T-helper 2 cell treated with Interferon-gamma antibody and Interleukin-4, amounts not matched to agents 5 μg/mL and 100 μg/mL, for 36 hours (primary cell): ENCODE measurements at regions not wholly inside any gene's neighbourhood (a gene's known extent, or its start where the extent isn't known, plus 50 kb on each side); places are given as distances from the start of the nearest gene placed in this dataset.

ENCODE experiments used
- DNase-seq: peaks from one replicate; pipeline ENCODE4 v3.0.0; 2021; ENCODE audit warnings: low spot score
- H3K27ac Mint-ChIP-seq: one replicate; pipeline ENCODE4 v1.8.0; 2021; ENCODE audit warnings: mild to moderate bottlenecking, mixed read lengths
- H3K27me3 Mint-ChIP-seq: one replicate; pipeline ENCODE4 v1.8.0; 2021; ENCODE audit warnings: low read depth, mixed read lengths
- H3K36me3 Mint-ChIP-seq: one replicate; pipeline ENCODE4 v1.8.0; 2021; ENCODE audit warnings: low read depth, mixed read lengths
- H3K4me1 Mint-ChIP-seq: one replicate; pipeline ENCODE4 v1.8.0; 2021; ENCODE audit warnings: low read depth, mixed read lengths
- H3K4me3 Mint-ChIP-seq: one replicate; pipeline ENCODE4 v1.8.0; 2022; ENCODE audit warnings: mild to moderate bottlenecking, moderate library complexity, mixed read lengths
- H3K9me3 Mint-ChIP-seq: one replicate; pipeline ENCODE4 v1.8.0; 2021; ENCODE audit warnings: mixed read lengths

DNA sequence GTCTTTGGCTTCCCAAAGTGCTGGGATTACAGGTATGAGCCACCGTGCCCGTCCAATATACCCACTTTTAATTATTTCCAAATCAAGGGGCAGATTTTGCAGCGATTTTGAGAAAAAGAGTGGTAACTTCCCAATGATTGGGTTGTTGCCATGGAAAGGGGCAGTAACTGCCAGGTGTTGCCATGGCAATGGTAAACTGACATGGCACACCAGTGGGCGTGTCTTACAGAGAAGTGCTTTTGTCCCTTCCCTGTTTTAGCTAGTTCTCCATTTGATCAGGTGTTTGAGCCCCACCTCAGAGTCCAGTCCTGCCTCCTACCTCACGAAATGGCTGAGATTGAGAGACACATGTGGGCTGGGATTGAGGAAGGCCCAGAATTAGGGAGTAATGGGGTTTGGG lies 86.3 kb upstream of the IER5L start:
- Mint-ChIP-seq H3K9me3 (no peaks in the 10 kb centered on the region), H3K4me3 (no peak overlapping the region), H3K27ac (no peak overlapping the region), H3K36me3 (no peaks in the 10 kb centered on the region), H3K4me1 (peaks cover 25% of the 10 kb centered on the region), H3K27me3 (peaks cover 2% of the 10 kb centered on the region)
- no peak for DNase-seq

DNA sequence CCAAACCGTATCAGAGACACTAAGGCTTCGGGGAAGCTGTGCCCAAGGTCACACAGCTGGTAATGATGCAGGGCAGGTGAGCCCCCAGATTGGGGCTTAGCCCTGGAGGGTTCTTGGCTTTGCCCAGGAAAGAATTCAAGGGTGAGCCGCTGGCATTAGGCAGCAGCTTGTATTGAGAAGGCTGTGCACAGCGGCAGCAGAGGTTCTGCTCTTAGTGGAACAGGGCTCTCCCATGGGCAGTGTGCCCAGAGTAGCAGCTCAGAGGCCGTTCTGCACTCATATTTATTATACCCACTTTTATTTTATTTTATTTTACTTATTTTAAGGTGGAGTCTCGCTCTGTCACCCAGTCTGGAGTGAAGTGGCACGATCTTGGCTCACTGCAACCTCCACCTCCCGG lies 85.8 kb upstream of the IER5L start:
- H3K27me3 Mint-ChIP-seq: peaks cover 2% of the 10 kb centered on the region

DNA sequence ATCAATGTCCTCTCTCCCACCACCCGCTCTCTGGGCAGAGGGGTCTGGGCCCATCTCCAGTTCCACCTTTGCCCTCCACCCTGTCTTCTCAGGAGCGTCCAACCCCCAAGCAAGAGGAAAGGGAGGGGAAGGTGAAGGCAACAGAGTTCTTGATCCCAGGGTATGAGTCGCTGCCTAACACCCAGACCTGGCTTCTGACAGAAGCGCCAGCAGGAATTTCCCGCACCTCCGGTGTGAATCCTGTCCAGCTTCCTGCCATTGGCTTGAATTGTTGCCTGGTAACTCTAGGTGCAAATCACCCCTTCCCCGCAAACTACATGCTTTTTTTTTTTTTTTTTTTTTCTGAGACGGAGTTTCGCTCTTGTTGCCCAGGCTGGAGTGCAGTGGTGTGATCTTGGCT lies 84.2 kb upstream of the IER5L start:
- Mint-ChIP-seq H3K4me3 (peak overlapping the region; percentile 48), H3K27ac (peak overlapping the region; percentile 58), H3K4me1 (peaks cover 25% of the 10 kb centered on the region), H3K27me3 (peaks cover 2% of the 10 kb centered on the region), H3K36me3 (no peaks in the 10 kb centered on the region), H3K9me3 (no peaks in the 10 kb centered on the region)
- no peak for DNase-seq

More for the DNA sequence above, 85.8 kb upstream of the IER5L start:
- peaks cover 26% of the 10 kb centered on the region for H3K4me1 Mint-ChIP-seq
- no peak overlapping the region for H3K4me3 Mint-ChIP-seq
- no peak overlapping the region for H3K27ac Mint-ChIP-seq
- no peaks in the 10 kb centered on the region for H3K36me3 Mint-ChIP-seq
- no peak for DNase-seq
- no peaks in the 10 kb centered on the region for H3K9me3 Mint-ChIP-seq

DNA sequence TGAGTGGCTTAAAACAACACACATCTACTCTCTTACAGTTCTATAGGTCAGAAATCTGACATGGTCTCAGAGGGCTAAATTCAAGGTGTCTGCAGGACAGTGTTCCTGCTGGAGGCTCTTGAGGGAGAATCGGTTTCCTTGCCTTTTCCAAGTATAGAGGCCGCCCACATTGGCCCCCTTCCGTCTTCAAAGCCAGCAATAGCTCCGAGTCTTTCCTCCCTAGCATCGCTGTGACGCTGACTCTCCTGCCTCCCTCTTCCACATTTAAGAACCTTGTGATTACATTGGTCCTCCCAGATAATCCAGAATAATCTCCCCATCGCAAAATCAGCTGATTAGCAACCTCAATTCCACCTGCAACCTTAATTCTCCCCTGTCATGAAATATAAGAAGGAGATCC lies 81.3 kb upstream of the IER5L start:
- peak overlapping the region; percentile 59 for H3K4me3 Mint-ChIP-seq
- H3K27me3 Mint-ChIP-seq: peaks cover 11% of the 10 kb centered on the region
- no peak overlapping the region for H3K27ac Mint-ChIP-seq
- DNase-seq: no peak
- H3K4me1 Mint-ChIP-seq: peaks cover 23% of the 10 kb centered on the region
- no peaks in the 10 kb centered on the region for H3K36me3 Mint-ChIP-seq
- H3K9me3 Mint-ChIP-seq: no peaks in the 10 kb centered on the region

DNA sequence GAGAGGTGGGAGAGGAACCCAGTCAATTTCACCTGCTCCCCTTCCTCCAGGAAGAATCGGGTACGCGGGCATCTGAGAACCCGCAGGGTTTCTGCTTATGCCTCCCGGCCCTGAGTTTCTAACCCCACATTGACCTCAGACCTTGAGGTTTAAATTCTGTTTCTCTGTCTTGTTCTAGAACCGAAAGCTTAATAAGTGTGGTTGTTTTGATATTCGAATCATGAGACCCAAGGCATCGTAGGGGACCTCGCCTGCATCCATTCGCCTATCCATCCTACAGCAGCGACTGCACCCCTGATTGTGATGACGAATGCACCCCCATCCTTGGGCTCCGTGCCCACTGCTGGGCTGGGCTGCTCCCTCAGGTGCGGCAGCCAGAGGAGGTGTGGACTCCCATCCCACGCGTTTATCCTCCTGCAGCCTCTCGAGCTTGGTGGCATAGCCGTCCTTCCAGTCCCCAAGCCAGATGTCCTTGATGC lies 80.8 kb upstream of the IER5L start:
- Mint-ChIP-seq H3K4me3 (peak overlapping the region; percentile 59), H3K36me3 (no peaks in the 10 kb centered on the region), H3K4me1 (peaks cover 23% of the 10 kb centered on the region), H3K27me3 (peaks cover 11% of the 10 kb centered on the region), H3K9me3 (no peaks in the 10 kb centered on the region), H3K27ac (peak overlapping the region; percentile 8)
- DNase-seq: no peak

DNA sequence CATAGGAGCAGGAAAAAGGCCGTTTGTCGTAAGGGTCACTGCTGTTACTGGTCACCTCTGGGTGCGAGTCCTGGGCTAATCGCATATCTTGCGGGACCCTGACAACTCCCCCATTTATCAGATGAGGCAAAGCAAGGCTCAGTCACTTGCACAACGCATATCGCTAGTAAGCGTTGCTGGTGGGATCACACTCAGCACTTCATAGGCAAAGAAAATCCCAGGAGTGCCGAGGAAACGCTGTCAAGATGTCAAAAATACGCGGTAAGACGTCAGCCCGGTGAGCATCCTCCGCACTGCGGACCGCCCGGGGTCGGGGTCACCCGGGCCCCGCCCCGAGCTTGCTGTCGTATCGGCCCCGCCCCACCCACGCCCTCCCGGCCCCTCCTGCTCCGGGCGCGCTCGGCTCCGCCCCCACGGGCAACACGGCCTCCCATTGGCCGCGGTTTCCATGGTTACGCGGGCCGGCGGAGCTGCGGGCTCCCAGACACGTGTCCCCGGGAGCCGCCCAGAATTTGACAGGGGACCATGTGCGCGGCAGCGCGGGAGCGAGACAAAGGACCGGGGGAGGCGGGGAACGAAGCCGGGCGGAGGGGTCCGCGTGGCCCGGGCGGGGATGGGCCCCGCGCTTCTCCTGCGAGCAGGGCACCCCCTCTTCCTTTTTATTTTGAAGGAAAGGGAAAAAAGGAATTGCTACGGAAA lies 80.2 kb upstream of the IER5L start:
- Mint-ChIP-seq H3K27me3 (peaks cover 11% of the 10 kb centered on the region), H3K27ac (peak overlapping the region; percentile 43), H3K4me1 (peaks cover 23% of the 10 kb centered on the region), H3K36me3 (no peaks in the 10 kb centered on the region), H3K9me3 (no peaks in the 10 kb centered on the region), H3K4me3 (peak overlapping the region; percentile 59)
- DNase-seq: peak; percentile 88

DNA sequence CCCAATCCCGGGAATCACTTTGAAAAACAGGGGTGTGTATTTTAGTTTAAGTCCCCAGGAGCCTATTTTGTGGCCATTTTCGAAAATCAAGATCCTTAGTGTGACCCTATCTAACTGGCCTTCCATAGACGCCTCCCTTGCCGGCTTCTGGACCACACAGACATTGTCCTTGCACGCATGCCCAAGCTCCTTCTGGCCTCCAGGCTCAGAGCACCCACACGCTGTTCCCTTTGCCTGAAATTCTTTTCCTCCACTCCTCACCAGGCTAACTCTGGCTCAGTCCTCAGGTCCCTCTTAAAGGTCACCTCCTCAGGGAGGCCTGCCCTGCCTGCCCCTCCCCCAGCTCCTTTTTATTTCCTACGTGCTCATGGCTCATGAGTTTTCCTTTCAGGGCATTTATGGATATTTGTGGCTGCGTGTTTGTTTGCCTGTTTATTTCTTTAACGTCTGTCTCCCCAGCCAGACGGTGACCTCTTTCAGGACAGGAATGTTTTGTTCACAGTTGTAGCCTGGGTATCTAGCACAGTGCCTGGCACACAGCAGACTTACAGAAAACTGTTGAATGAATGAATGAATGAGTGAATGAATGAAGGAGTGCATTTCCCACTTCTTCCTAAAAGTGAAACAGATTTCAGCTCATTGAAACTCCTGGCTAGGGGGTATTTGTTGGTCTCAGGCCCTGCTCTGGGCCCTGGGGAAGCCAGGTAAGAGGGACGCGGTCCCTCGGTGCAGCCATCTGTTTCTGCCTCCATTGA lies 79.1 kb upstream of the IER5L start:
- Mint-ChIP-seq H3K27me3 (peaks cover 11% of the 10 kb centered on the region), H3K27ac (no peak overlapping the region), H3K4me1 (peaks cover 22% of the 10 kb centered on the region), H3K9me3 (no peaks in the 10 kb centered on the region), H3K4me3 (no peak overlapping the region), H3K36me3 (no peaks in the 10 kb centered on the region)
- DNase-seq: no peak

DNA sequence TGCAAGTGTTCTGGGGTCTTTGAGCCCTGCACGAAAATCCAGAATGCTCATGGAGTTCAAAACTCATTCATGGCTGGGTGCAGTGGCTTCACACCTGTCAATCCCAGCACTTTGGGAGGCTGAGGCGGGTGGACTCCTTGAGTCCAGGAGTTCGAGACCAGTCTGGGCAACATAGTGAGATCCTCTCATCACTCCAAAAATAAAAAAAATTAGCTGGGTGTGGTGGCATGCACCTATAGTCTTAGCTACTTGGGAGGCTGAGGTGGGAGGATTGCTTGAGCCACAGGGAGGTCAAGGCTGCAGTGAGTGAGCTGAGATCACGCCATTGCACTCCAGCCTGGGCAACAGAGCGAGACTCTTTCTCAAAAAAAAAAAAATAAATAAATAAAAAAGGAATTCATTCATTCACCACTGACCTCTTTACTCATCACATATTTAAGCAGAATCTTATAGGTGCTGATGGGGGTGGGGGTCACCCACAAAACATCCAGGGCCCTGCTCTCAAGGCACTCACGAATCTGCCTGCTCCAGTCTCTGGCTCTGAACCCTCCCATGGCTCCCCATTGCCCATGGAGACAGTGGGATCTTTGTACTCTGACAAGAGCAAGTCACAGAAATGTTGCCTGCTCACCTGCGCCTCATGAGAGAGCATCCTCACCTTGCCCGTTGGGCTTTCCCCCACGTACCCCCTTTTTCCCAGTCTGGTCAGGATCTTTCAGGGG lies 76.7 kb upstream of the IER5L start:
- Mint-ChIP-seq H3K9me3 (no peaks in the 10 kb centered on the region), H3K36me3 (no peaks in the 10 kb centered on the region), H3K27me3 (peaks cover 13% of the 10 kb centered on the region), H3K4me3 (no peak overlapping the region), H3K4me1 (peaks cover 12% of the 10 kb centered on the region), H3K27ac (no peak overlapping the region)
- DNase-seq: no peak

DNA sequence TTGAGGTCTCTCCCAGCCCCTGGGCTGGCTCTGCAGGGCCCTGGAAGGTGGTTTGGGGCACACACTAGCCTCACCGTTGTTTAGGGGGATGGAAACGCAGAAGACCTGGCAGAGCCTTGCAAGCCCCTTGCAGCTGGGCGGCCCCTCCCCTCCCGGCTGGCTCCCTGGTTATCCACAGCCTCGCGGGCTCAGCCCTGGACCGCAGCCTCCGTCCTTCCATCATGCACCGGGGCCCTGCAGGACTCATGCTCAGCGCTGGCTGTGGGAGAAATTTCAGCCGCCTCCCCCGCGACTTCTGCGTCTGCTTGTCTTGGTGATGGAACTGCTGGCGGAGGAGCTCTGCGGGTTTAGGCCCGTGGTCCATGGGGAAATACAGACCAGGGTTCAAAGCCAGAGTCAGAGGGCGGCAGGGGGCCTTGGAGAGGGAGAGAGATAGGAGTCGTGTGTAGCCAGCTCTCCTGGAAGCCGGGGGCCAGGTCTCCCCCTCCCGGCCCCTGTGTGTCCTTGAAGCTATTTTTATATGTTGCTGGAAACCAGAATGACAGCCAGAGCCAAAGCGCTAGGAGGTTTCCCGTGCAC lies 75.8 kb upstream of the IER5L start:
- Mint-ChIP-seq H3K27ac (no peak overlapping the region), H3K36me3 (no peaks in the 10 kb centered on the region), H3K9me3 (no peaks in the 10 kb centered on the region), H3K4me3 (no peak overlapping the region), H3K4me1 (peaks cover 8% of the 10 kb centered on the region), H3K27me3 (peaks cover 18% of the 10 kb centered on the region)
- no peak for DNase-seq

DNA sequence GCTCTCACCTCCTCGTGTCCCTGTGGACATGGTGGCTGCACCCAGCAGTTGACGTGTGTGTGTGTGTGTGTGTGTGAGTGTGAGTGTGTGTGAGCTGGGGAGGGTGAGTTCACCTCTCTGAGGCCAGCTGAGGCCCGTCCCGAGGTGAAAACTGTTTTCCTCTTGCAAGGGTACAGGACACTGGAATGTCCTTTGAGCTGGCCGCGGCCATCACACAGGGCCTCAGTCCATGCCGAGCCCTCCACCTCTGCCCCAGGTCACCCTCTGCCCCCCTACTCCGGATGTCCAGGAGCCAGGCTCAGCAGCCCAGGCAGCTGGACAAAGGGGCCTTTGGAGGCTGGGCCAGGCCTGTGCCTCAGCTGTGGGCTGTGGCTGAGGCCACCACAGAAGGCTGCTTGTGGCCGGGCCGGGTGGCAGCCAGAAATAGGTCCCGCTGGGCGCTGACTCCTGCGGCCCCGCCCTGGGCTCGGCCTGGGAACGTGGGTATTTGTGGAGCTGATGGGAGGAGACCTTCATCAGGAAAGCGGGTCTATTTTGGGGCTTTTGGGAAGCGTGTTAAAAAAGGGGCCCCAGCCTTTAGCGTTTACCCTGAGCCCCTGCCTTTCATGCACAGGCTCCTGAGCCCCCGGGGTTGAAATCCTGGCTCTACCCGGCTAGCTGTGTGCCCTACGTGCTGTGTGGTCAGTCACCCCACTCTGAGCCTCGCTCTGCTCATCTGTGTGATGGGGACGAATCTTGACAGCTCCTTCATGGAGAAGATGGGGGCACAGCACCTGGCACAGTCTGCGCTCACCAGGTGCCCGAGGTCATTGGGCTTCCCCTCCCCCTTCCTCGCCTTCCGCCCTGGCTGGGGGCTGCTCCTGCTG lies 75.1 kb upstream of the IER5L start:
- no peak for DNase-seq
- Mint-ChIP-seq H3K27ac (no peak overlapping the region), H3K9me3 (no peaks in the 10 kb centered on the region), H3K4me3 (no peak overlapping the region), H3K36me3 (no peaks in the 10 kb centered on the region), H3K4me1 (peaks cover 5% of the 10 kb centered on the region), H3K27me3 (peaks cover 20% of the 10 kb centered on the region)

DNA sequence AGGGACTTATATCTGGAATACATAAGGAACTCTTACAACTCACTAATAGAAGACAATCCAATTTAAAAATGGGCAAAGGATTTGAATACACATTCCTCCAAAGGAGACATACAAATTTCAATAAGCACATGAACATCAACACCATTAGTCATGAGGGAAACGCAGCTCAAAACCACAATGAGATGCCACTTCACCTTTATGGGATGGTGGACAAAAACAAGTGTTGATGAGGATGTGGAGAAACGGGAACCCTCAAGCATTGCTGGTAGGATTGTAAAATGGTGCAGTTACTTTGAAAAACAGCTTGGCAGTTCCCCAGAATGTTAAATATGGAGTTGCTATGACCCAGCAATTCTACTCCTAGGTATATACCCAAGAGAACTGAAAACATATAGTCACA lies 72.7 kb upstream of the IER5L start:
- Mint-ChIP-seq H3K4me3 (no peak overlapping the region), H3K9me3 (no peaks in the 10 kb centered on the region), H3K36me3 (no peaks in the 10 kb centered on the region), H3K27me3 (peaks cover 14% of the 10 kb centered on the region), H3K27ac (no peak overlapping the region), H3K4me1 (peaks cover 5% of the 10 kb centered on the region)
- no peak for DNase-seq

DNA sequence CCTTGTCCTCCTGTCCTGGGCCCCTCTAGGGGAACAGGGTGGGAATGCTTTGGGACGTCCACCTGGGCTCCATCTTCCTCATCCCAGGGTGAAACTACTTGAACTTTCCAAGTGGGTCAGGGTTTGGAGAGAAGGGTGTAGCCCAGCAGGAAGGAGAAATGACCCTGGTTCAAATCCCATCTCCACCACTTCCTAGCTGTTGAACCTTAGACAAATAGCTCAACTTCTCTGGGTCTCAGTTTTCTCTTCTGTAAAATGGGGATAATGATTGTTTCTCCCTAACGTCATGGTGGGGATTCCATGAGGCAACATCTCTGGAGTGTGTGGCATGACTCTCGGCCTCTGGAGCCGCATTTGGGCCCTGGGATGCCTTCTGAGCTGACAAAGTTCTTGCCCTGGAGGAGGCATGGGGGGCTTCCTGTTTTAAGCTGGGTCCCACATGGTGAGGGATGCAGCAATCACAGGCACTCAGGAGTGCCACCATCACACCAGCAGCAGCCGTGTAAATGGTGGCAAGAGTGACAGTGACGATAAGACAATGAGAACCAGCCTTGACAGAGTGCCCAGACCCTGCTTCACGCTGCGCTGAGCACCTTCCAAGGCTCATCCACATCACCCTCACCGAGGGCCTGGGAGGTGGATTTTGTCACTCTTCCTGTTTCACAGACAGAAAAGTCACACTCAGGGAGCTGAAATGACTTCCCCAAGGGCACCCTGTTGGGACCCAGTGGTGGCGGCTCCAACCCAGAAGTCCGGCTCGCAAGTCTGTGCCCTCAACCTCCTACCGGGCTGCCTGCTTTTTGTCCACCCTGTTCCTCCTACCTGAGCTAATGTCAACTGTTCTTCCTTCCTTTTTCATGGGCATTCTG lies 69.5 kb upstream of the IER5L start:
- Mint-ChIP-seq H3K9me3 (no peaks in the 10 kb centered on the region), H3K36me3 (no peaks in the 10 kb centered on the region), H3K27ac (no peak overlapping the region), H3K4me1 (peaks cover 5% of the 10 kb centered on the region), H3K4me3 (no peak overlapping the region), H3K27me3 (peaks cover 11% of the 10 kb centered on the region)
- DNase-seq: no peak
